Pancreas (tissue), 10 donors: ENCODE measurements at regions not wholly inside any gene's neighbourhood (a gene's known extent, or its start where the extent isn't known, plus 50 kb on each side); places are given as distances from the start of the nearest gene placed in this dataset.

Experiments
- ATAC-seq, 4 donors: fragments of 200-7000 bp; cut with Tn5 transposase; one replicate each; pipeline versions ENCODE4 v1.8.0 to v1.9.1; 2020; ENCODE audit warnings: mild to moderate bottlenecking in 4 of 4, moderate library complexity in 4 of 4
- DNase-seq, 6 donors: peaks; one replicate each; pipeline ENCODE4 v3.0.0-alpha.2; 2020
- FAIRE-seq: peaks from 2 replicates; lab custom pipeline; 2012; peaks lifted over from hg19 to GRCh38; lab: Jason Lieb, UNC
- H3K27ac ChIP-seq, 4 donors: fragments of 200-600 bp; sonication (generic); 1 replicate in 3 of 4; 2 replicates in 1 of 4; pipeline versions ENCODE4 v1.5.0 to v1.8.0; 2020
- H3K27me3 ChIP-seq, 4 donors: fragments of 200-600 bp; one replicate each; pipeline ENCODE4 v1.8.0; 2021
- H3K36me3 ChIP-seq, 3 donors: fragments of 200-600 bp; sonication (generic) in 1 of 3; one replicate each; pipeline versions ENCODE4 v1.5.0 to v1.8.0; 2020 to 2021
- H3K4me1 ChIP-seq, 3 donors: fragments of 200-600 bp; one replicate each; pipeline ENCODE4 v1.8.0; 2021
- H3K4me3 ChIP-seq, 4 donors: fragments of 200-600 bp; sonication (generic) in 2 of 4; one replicate each; pipeline versions ENCODE4 v1.5.0 to v1.8.0; 2020 to 2021
- H3K9me3 ChIP-seq, 4 donors: fragments of 200-600 bp; one replicate each; pipeline ENCODE4 v1.8.0; 2021
- CTCF ChIP-seq, 4 donors: fragments of 200-600 bp; sonication (generic) in 3 of 4; IDR thresholded peaks; one replicate each; pipeline versions ENCODE4 v1.5.0 to v1.8.0; 2021; ENCODE audit warnings: antibody characterized with exemption in 4 of 4
- WGBS, 2 donors: extraction: QIAGEN DNeasy Blood & Tissue Kit; methylation state at CpG; one replicate each; pipeline ENCODE4 v1.1.7; 2013; 5-methylcytosine and 5-hydroxymethylcytosine counted together
- intact Hi-C, 3 donors: fragments of 100-400 bp; cut with DNase I; formaldehyde crosslinking; loops; one replicate each; pipeline versions ENCODE4 v1.11.1 to v1.14.2; 2022
- donor health status: healthy with polysubstance abuse.
- donor health status: DM: no; HTN: no; CAD: no; lungs with moderate emphysema.
- donor health status: DM: no; HTN: no; CAD: no.
- donor health status: control.
- donor health status: control.
- donor health status: Bipolar disorder and iron deficiency.
- donor health status: DM: yes; HTN: yes; CAD: no.
- donor health status: DM: no; HTN: no; CAD: no.
- donor health status: DM: no; HTN: no; CAD: no.
- donor health status: DM: yes; HTN: yes; CAD: no.

DNA sequence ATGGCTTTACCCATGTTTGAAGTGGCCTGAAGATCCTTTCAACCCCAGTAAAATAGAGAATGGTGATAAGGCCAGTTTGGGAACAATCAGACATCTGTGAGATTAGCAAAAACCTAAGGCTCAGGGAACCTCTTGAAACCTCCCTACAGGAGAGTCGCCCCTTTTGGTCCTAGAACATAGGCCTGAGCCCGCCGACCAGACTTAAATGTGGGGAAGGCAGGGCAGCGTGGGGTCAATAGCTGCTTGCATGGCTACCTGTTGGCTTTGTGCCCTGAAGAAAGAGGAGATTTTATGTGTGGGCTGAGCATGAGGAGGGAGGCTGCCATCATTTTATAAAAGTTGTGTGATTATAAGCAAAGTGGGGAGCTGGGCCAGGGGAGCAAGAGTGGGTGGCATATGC is 97.6 kb upstream of the TBX20 start:
- Histone ChIP-seq H3K27me3 (no peaks in the 10 kb centered on the region), H3K9me3 (no peaks in the 10 kb centered on the region), H3K4me3 (no peak overlapping the region), H3K27ac (no peak overlapping the region), H3K36me3 (no peaks in the 10 kb centered on the region), H3K4me1 (no peaks in the 10 kb centered on the region)
- FAIRE-seq, result no peak
- intact Hi-C loops, result no loop called here
- 83% methylated on average over 4 of the region's 4 CpGs for WGBS, 2 donors
- TF ChIP-seq CTCF (IDR thresholded peaks at IDR 0.05), result no peak
- DNase-seq, result no peak
- no peak for ATAC-seq

DNA sequence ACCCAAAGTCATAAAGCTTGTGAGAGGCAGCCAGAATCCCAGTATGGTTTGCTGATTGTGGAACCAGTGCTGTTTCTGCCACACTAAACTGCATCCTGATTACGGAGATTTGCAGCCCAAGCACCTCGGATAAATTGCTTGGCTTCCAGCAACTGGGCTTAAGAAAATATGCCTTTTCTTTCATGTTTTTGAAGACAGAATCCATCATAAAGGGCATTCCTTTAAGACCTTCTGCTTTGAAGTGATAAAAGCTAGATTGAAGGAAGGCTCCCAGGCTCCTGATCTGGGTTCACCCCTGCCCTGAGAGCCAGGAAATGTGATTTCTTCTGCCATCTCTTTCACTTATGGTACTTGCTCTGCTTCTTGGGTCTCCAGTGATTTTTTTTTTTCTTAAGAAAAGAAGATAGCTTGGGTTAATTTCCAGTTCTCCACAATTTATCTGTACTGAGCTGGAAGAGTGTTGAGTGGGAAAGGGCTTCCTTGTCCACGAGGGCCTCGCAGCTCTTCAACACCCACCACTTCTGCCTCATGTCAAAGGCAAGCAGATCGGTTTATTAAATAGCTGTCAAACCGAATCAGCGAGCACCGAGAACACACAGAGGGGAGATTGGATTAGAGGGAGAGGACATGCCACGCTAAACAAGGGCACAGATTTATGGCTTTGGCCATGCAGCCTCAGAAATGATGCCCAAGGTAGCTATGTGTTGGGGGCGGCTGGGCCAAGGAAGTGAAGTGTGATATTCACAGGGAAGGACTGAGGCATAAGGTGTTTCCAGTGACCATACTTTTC is 94.9 kb upstream of the TBX20 start:
- 70 to 76% methylated on average over 10 of the region's 10 CpGs for WGBS, 2 donors
- no peak overlapping the region for H3K4me3 ChIP-seq
- TF ChIP-seq CTCF (IDR thresholded peaks at IDR 0.05), result no peak
- no peaks in the 10 kb centered on the region for H3K36me3 ChIP-seq
- no peak overlapping the region for H3K27ac ChIP-seq
- no peaks in the 10 kb centered on the region for H3K27me3 ChIP-seq
- intact Hi-C loops, result no loop called here
- FAIRE-seq, result no peak
- DNase-seq, result no peak
- ATAC-seq, result no peak
- H3K9me3 ChIP-seq, result no peaks in the 10 kb centered on the region
- no peaks in the 10 kb centered on the region for H3K4me1 ChIP-seq

GRCh38 chr7:35342786-35343185 is 88.9 kb upstream of the TBX20 start:
- Histone ChIP-seq H3K27ac (no peak overlapping the region), H3K36me3 (no peaks in the 10 kb centered on the region), H3K4me3 (no peak overlapping the region), H3K4me1 (no peaks in the 10 kb centered on the region), H3K27me3 (no peaks in the 10 kb centered on the region), H3K9me3 (no peaks in the 10 kb centered on the region)
- intact Hi-C loops, result no loop called here
- DNase-seq, result no peak
- FAIRE-seq, result no peak
- WGBS, 2 donors, result 68 to 70% methylated on average over 3 of the region's 3 CpGs
- no peak for TF ChIP-seq CTCF (IDR thresholded peaks at IDR 0.05)
- ATAC-seq, result no peak

DNA sequence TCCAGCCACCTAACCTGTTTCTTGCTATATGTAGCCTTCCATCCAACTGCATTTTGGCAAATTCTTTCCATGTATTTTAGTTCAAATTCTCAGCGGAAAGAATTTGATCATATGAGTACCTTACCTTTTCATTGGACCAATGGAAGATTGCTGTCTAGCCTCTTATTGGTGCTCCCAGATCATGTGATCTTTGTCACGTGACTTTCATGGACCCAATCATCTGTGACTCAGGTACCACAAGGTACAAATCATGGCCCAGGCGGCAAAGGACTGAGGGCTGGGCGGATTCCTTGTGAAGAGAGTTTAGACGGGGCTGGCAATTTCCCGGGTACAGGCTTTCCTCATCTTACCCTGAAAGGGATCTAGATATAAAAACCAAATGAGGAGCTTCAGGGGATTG is 85.9 kb upstream of the TBX20 start:
- no peaks in the 10 kb centered on the region for H3K4me1 ChIP-seq
- H3K4me3 ChIP-seq, result no peak overlapping the region
- H3K27me3 ChIP-seq, result no peaks in the 10 kb centered on the region
- H3K9me3 ChIP-seq, result no peaks in the 10 kb centered on the region
- ATAC-seq (no peak), DNase-seq (no peak), FAIRE-seq (no peak)
- TF ChIP-seq CTCF (IDR thresholded peaks at IDR 0.05), result no peak
- H3K36me3 ChIP-seq, result no peaks in the 10 kb centered on the region
- WGBS, 2 donors, result 79 to 83% methylated on average over 6 of the region's 6 CpGs
- H3K27ac ChIP-seq, result no peak overlapping the region
- intact Hi-C loops, result no loop called here

DNA sequence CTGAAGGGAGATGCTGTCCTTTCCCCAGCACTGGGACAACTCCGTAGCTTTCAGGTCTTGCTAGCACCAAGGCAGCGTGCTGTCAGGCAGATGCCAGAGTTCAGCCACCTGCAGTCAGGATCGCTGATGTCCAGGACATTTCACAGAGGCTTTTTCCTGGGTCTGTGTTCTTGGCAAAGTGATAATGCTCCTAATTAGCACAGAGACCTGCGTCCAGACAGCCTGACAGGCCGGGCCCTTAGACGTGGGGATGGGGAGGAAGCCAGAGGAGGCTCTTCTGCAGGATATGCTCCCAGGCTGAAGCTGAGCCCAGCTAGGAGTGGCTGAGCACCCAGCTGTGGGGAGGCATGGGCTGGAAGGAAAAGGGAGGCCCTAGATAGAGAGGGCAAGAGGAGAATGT is 82.5 kb upstream of the TBX20 start:
- Histone ChIP-seq H3K36me3 (no peaks in the 10 kb centered on the region), H3K4me1 (no peaks in the 10 kb centered on the region), H3K4me3 (no peak overlapping the region), H3K27ac (no peak overlapping the region), H3K9me3 (no peaks in the 10 kb centered on the region), H3K27me3 (no peaks in the 10 kb centered on the region)
- 55 to 57% methylated on average over 6 of the region's 6 CpGs for WGBS, 2 donors
- no peak for FAIRE-seq
- intact Hi-C loops, result no loop called here
- DNase-seq, result no peak
- no peak for TF ChIP-seq CTCF (IDR thresholded peaks at IDR 0.05)
- no peak for ATAC-seq
